Spleen (tissue), 11 donors: ENCODE measurements at regions not wholly inside any gene's neighbourhood (a gene's known extent, or its start where the extent isn't known, plus 50 kb on each side); places are given as distances from the start of the nearest gene placed in this dataset.

Experiments
- DNase-seq: peaks from one replicate; pipeline ENCODE4 v3.0.0-alpha.2; 2020
- H3K27ac ChIP-seq, 8 donors: fragments of 200-600 bp; sonication (generic) in 7 of 8; 1 replicate in 4 of 8; 2 replicates in 4 of 8; pipeline versions ENCODE4 v1.5.0 to v1.8.0; 2016 to 2021; ENCODE audit warnings: inconsistent platforms in 4 of 8, mild to moderate bottlenecking in 4 of 8, moderate library complexity in 1 of 8
- H3K27me3 ChIP-seq, 7 donors: fragments of 200-600 bp; sonication (generic) in 6 of 7; replicated peaks in 1 of 7; 1 replicate in 4 of 7; 2 replicates in 3 of 7; pipeline versions ENCODE4 v1.5.0 to v1.8.0; 2016 to 2021; ENCODE audit warnings: inconsistent platforms in 3 of 7, mild to moderate bottlenecking in 1 of 7
- H3K36me3 ChIP-seq, 6 donors: fragments of 200-600 bp; sonication (generic) in 5 of 6; 1 replicate in 4 of 6; 2 replicates in 2 of 6; pipeline versions ENCODE4 v1.5.0 to v1.8.0; 2016 to 2021; ENCODE audit warnings: inconsistent platforms in 2 of 6
- H3K4me1 ChIP-seq, 6 donors: fragments of 200-600 bp; sonication (generic) in 5 of 6; 1 replicate in 3 of 6; 2 replicates in 3 of 6; pipeline versions ENCODE4 v1.5.0 to v1.8.0; 2016 to 2021; ENCODE audit warnings: inconsistent platforms in 3 of 6
- H3K4me3 ChIP-seq, 8 donors: fragments of 200-600 bp; sonication (generic) in 7 of 8; 1 replicate in 4 of 8; 2 replicates in 4 of 8; pipeline versions ENCODE4 v1.5.0 to v1.8.0; 2016 to 2021; ENCODE audit warnings: inconsistent platforms in 4 of 8, mild to moderate bottlenecking in 4 of 8, moderate library complexity in 2 of 8
- H3K9me3 ChIP-seq, 8 donors: fragments of 200-600 bp; sonication (generic) in 7 of 8; 1 replicate in 4 of 8; 2 replicates in 4 of 8; pipeline versions ENCODE4 v1.5.0 to v1.8.0; 2016 to 2021; ENCODE audit warnings: inconsistent platforms in 4 of 8
- CTCF ChIP-seq, 11 experiments: fragments of 200-600 bp in 7 of 11; fragments of 450-650 bp in 4 of 11; sonication (generic) in 4 of 11; IDR thresholded peaks in 8 of 11; conservative IDR thresholded peaks in 3 of 11; 1 replicate in 7 of 11; 2 replicates in 4 of 11; pipeline versions ENCODE4 v1.4.0 to v1.8.0; 2016 to 2021; ENCODE audit warnings: antibody characterized with exemption in 11 of 11, inconsistent platforms in 4 of 11, mild to moderate bottlenecking in 1 of 11
- POLR2A ChIP-seq, 3 donors: fragments of 450-650 bp; IDR thresholded peaks; one replicate each; pipeline ENCODE4 v1.5.1; 2017; ENCODE audit warnings: antibody characterized with exemption in 3 of 3, mild to moderate bottlenecking in 1 of 3
- POLR2AphosphoS5 ChIP-seq, 3 donors: sonication (generic); formaldehyde crosslinking; IDR thresholded peaks; one replicate each; pipeline ENCODE4 v1.5.1; 2017; ENCODE audit warnings: antibody characterized with exemption in 3 of 3
- WGBS, 5 donors: extraction: QIAGEN DNeasy Blood & Tissue Kit in 3 of 5; methylation state at CpG; one replicate each; pipeline versions ENCODE4 v1.1.5 to v1.1.7; 2013 to 2018; 5-methylcytosine and 5-hydroxymethylcytosine counted together
- intact Hi-C: fragments of 100-400 bp; cut with DNase I; formaldehyde crosslinking; loops from one replicate; pipeline ENCODE4 v1.15.0; 2023; ENCODE audit warnings: low total_unique reads
- donor health status: healthy with polysubstance abuse.
- donor health status: DM: no; HTN: no; CAD: no; lungs with moderate emphysema.
- donor health status: DM: no; HTN: no; CAD: no.
- donor health status: Bipolar disorder and iron deficiency.
- donor health status: healthy.
- donor health status: DM: no; HTN: no; CAD: no.
- donor health status: DM: yes; HTN: yes; CAD: no.

DNA sequence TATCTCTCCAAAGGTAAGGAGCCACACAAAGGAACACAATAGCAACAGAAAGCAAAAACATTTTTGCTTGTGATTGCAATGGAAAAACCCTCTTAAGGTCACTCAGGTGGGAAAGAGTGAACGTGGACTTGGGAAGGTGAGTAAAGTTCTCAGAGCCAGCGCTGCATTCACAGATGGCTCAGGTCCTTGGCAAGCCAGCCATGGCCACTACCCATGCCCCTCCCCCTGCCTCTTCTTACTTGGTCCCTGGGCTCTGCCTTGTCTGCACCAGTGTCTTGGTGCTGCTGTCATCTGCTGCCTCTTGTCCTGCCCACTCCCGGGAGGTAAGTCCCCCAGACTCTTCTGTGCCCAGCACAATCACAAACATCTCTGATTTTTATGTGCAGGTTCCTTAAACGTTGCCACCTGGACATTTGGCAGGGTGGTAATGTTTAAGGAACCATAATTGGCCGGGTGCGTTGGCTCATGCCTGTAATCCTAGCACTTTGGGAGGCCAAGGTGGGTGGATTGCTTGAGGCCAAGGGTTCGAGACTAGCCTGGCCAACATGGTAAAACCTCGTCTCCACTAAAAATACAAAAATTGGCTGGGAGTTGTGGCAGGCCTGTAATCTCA is 74.6 kb downstream of the FEM1C start:
- intact Hi-C loops, result no loop called here
- no peak for DNase-seq
- Histone ChIP-seq H3K4me1 (no peaks in the 10 kb centered on the region), H3K9me3 (no peaks in the 10 kb centered on the region), H3K27me3 (peaks cover 0 to 14% (median 0%) of the 10 kb centered on the region in 7 donors), H3K4me3 (no peak overlapping the region), H3K27ac (no peak overlapping the region), H3K36me3 (no peaks in the 10 kb centered on the region)
- TF ChIP-seq CTCF (IDR thresholded peaks at IDR 0.05 in 8 of 11, conservative IDR thresholded peaks at IDR 0.05 in 3 of 11) (no peak), POLR2AphosphoS5 (IDR thresholded peaks at IDR 0.05) (no peak), POLR2A (IDR thresholded peaks at IDR 0.05) (no peak)
- WGBS, 5 donors, result 79 to 90% (median 88%) methylated on average over 8 of the region's 8 CpGs

- intact Hi-C loops, result no loop called here
- DNase-seq, result no peak
- TF ChIP-seq CTCF (IDR thresholded peaks at IDR 0.05 in 8 of 11, conservative IDR thresholded peaks at IDR 0.05 in 3 of 11), result no peak
- TF ChIP-seq POLR2A (IDR thresholded peaks at IDR 0.05), result no peak
- no peak for TF ChIP-seq POLR2AphosphoS5 (IDR thresholded peaks at IDR 0.05)
- no peak overlapping the region for H3K27ac ChIP-seq
- H3K27me3 ChIP-seq, result peaks cover 0 to 18% (median 0%) of the 10 kb centered on the region in 7 donors
- H3K9me3 ChIP-seq, result no peaks in the 10 kb centered on the region
- no peaks in the 10 kb centered on the region for H3K36me3 ChIP-seq
- no peaks in the 10 kb centered on the region for H3K4me1 ChIP-seq
- H3K4me3 ChIP-seq, result no peak overlapping the region
These were observed 76.9 kb downstream of the FEM1C start for GRCh38 chr5:115467628-115468027.

DNA sequence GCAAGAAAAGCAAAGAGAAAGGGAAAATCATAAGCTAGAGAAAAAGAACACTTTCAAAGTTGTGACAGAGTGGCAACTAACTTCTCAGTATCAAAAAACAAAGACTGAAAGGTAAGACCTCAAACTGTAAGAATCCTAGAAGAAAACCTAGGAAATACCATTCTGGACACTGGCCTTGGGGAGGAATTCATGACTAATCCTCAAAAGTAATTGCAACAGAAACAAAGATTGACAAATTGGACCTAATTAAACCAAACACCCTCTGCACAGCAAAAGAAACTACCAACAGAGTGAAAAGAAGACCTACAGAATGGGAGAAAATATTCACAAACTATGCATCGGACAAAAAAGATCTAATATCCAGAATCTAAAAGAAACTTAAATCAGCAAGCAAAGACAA is 79.1 kb downstream of the FEM1C start:
- peaks cover 0 to 28% (median 0%) of the 10 kb centered on the region in 7 donors for H3K27me3 ChIP-seq
- H3K4me1 ChIP-seq, result peaks cover 0 to 6% (median 0%) of the 10 kb centered on the region in 6 donors
- H3K4me3 ChIP-seq, result no peak overlapping the region
- intact Hi-C loops, result no loop called here
- no peaks in the 10 kb centered on the region for H3K36me3 ChIP-seq
- 94 to 100% (median 97%) methylated on average over 1 of the region's 1 CpG for WGBS, 5 donors
- TF ChIP-seq POLR2A (IDR thresholded peaks at IDR 0.05), result no peak
- no peak for TF ChIP-seq POLR2AphosphoS5 (IDR thresholded peaks at IDR 0.05)
- H3K9me3 ChIP-seq, result no peaks in the 10 kb centered on the region
- DNase-seq, result no peak
- H3K27ac ChIP-seq, result no peak overlapping the region

DNA sequence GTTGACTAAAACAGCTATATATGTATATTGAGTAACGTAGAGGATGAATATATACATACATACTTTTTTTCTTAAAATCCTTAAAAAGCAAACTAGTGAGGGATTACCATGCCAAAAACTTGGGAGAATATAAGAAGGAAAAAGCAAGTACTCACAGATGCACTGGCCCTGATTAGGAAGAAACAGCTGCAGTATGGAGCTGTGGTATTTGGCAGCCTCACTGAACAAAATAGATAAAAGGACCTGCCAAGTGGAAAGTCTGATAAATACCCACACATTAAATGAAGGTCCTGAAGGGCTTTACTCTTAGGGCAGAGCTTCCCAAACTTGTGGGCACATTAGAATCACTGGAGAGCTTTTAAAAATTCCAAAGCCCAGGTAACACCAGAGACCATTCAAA is 80.6 kb downstream of the FEM1C start:
- Histone ChIP-seq H3K4me3 (no peak overlapping the region), H3K36me3 (no peaks in the 10 kb centered on the region), H3K4me1 (peaks cover 0 to 12% (median 0%) of the 10 kb centered on the region in 6 donors), H3K27ac (no peak overlapping the region), H3K27me3 (peaks cover 0 to 27% (median 0%) of the 10 kb centered on the region in 7 donors), H3K9me3 (no peaks in the 10 kb centered on the region)
- no peak for DNase-seq
- intact Hi-C loops, result no loop called here
- WGBS, 5 donors, result 78 to 89% (median 80%) methylated on average over 1 of the region's 1 CpG
- no peak for TF ChIP-seq CTCF (IDR thresholded peaks at IDR 0.05 in 8 of 11, conservative IDR thresholded peaks at IDR 0.05 in 3 of 11)
- TF ChIP-seq POLR2A (IDR thresholded peaks at IDR 0.05), result no peak
- no peak for TF ChIP-seq POLR2AphosphoS5 (IDR thresholded peaks at IDR 0.05)
